ENCODE measurements at regions not wholly inside any gene's neighbourhood (a gene's known extent, or its start where the extent isn't known, plus 50 kb on each side); places are given as distances from the start of the nearest gene placed in this dataset.

GRCh38 chr6:132934496-132934895, 120.1 kb downstream of the RPS12 start:
- 53 to 77% methylated on average over 4 of the region's 4 CpGs for WGBS, 2 donors
- DNase-seq (no peak), ATAC-seq (no peak)
- intact Hi-C loops (cut with DNase I) = no loop called here
- H3K27ac ChIP-seq = no peak overlapping the region
- H3K4me1 ChIP-seq = no peaks in the 10 kb centered on the region
- H3K27me3 ChIP-seq = peaks cover 0 to 3% (median 0%) of the 10 kb centered on the region in 7 donors
- H3K9me3 ChIP-seq = no peaks in the 10 kb centered on the region
- no peak overlapping the region for H3K4me3 ChIP-seq
- no peaks in the 10 kb centered on the region for H3K36me3 ChIP-seq
- no peak for TF ChIP-seq CTCF (IDR thresholded peaks at IDR 0.05)

- DNase-seq (no peak), ATAC-seq (no peak)
- H3K36me3 ChIP-seq = no peaks in the 10 kb centered on the region
- TF ChIP-seq CTCF (IDR thresholded peaks at IDR 0.05) = no peak
- 48 to 76% methylated on average over 2 of the region's 2 CpGs for WGBS, 2 donors
- no peak overlapping the region for H3K27ac ChIP-seq
- intact Hi-C loops (cut with DNase I) = no loop called here
- H3K4me1 ChIP-seq = no peaks in the 10 kb centered on the region
- H3K9me3 ChIP-seq = no peaks in the 10 kb centered on the region
- H3K27me3 ChIP-seq = peaks cover 0 to 3% (median 0%) of the 10 kb centered on the region in 7 donors
- H3K4me3 ChIP-seq = no peak overlapping the region
Measured at GRCh38 chr6:132936646-132937045, 122.3 kb downstream of the RPS12 start.

GRCh38 chr6:132937466-132937906, 123.1 kb downstream of the RPS12 start:
- intact Hi-C loops (cut with DNase I) = no loop called here
- WGBS, 2 donors = 41 to 45% methylated on average over 5 of the region's 5 CpGs

GRCh38 chr6:132948889-132949288, 134.5 kb downstream of the RPS12 start:
- TF ChIP-seq CTCF (IDR thresholded peaks at IDR 0.05) = no peak
- intact Hi-C loops (cut with DNase I) = no loop called here
- 54% methylated on average over 5 of the region's 5 CpGs for WGBS, 2 donors
- Histone ChIP-seq H3K4me1 (peaks cover 0 to 6% (median 0%) of the 10 kb centered on the region in 9 donors), H3K27me3 (no peaks in the 10 kb centered on the region), H3K4me3 (no peak overlapping the region), H3K27ac (no peak overlapping the region), H3K9me3 (no peaks in the 10 kb centered on the region), H3K36me3 (no peaks in the 10 kb centered on the region)
- DNase-seq (no peak), ATAC-seq (no peak)

More at GRCh38 chr6:132937466-132937906, 123.1 kb downstream of the RPS12 start:
- Histone ChIP-seq H3K36me3 (no peaks in the 10 kb centered on the region), H3K27me3 (peaks cover 0 to 3% (median 0%) of the 10 kb centered on the region in 7 donors), H3K27ac (no peak overlapping the region), H3K9me3 (no peaks in the 10 kb centered on the region), H3K4me1 (no peaks in the 10 kb centered on the region), H3K4me3 (no peak overlapping the region)
- ATAC-seq = peak in 1 of 8 donors; percentile 33
- peak in 8 of 9 donors; percentile 16 to 61 (median 44) for TF ChIP-seq CTCF (IDR thresholded peaks at IDR 0.05)
- peak in 1 of 2 donors; percentile 12 for DNase-seq

All from heart right ventricle (tissue), 16 donors.